OCI-LY3 (cell line): ENCODE measurements at regions not wholly inside any gene's neighbourhood (a gene's known extent, or its start where the extent isn't known, plus 50 kb on each side); places are given as distances from the start of the nearest gene placed in this dataset.

Source experiments
- H2AFZ ChIP-seq: fragments of 200-600, 300-600 bp; shearing (Covaris generic); 2 replicates; pipeline ENCODE4 v1.6.0; 2014; ENCODE audit warnings: antibody characterized with exemption, low read depth, low read length
- H3K27ac ChIP-seq: fragments of 200-600, 300-600 bp; sonication (generic); 2 replicates; pipeline ENCODE4 v1.5.1; 2014; ENCODE audit warnings: mild to moderate bottlenecking, low read length, moderate library complexity, mixed read lengths
- H3K27me3 ChIP-seq: fragments of 200-600, 300-600 bp; sonication (generic); 2 replicates; pipeline ENCODE4 v1.6.1; 2014; ENCODE audit warnings: low read depth, low read length, mixed read lengths
- H3K36me3 ChIP-seq: fragments of 200-600, 300-600 bp; sonication (generic); replicated peaks from 2 replicates; pipeline ENCODE3; 2014; ENCODE audit warnings: low read depth, low read length, mixed read lengths
- H3K4me1 ChIP-seq: fragments of 300-600, 200-600 bp; sonication (generic); 2 replicates; pipeline ENCODE4 v1.6.1; 2014; ENCODE audit warnings: low read length, mixed read lengths
- H3K4me2 ChIP-seq: fragments of 200-600, 300-600 bp; sonication (generic); 2 replicates; pipeline ENCODE4 v1.6.1; 2014; ENCODE audit warnings: low read length, mixed read lengths
- H3K4me3 ChIP-seq: fragments of 300-600, 200-600 bp; sonication (generic); 2 replicates; pipeline ENCODE4 v1.5.1; 2014; ENCODE audit warnings: antibody characterized with exemption, mild to moderate bottlenecking, low read length, moderate library complexity
- H3K79me2 ChIP-seq: fragments of 300-600, 200-600 bp; shearing (Covaris generic); 2 replicates; pipeline ENCODE4 v1.6.1; 2014; ENCODE audit warnings: mild to moderate bottlenecking, low read length, mixed read lengths
- H3K9ac ChIP-seq: fragments of 300-600, 200-600 bp; shearing (Covaris generic); 2 replicates; pipeline ENCODE4 v1.6.0; 2014; ENCODE audit warnings: mild to moderate bottlenecking, low read length, moderate library complexity
- H3K9me3 ChIP-seq: fragments of 200-600, 300-600 bp; shearing (Covaris generic); 2 replicates; pipeline ENCODE4 v1.6.1; 2014; ENCODE audit warnings: low read length, mixed read lengths; ENCODE audit not compliant: insufficient read depth
- H4K20me1 ChIP-seq: fragments of 200-600, 300-600 bp; sonication (generic); 2 replicates; pipeline ENCODE4 v1.6.1; 2016; ENCODE audit warnings: low read length, mixed read lengths; ENCODE audit not compliant: insufficient read depth
- CTCF ChIP-seq: fragments of 200-600, 300-600 bp; sonication (generic); IDR thresholded peaks from 2 replicates; pipeline ENCODE4 v1.5.1; 2014; ENCODE audit warnings: antibody characterized with exemption, low read length, low read depth
- EZH2phosphoT487 ChIP-seq: fragments of 200-600 bp; shearing (Covaris generic); IDR thresholded peaks from 2 replicates; pipeline ENCODE4 v1.6.1; 2018; ENCODE audit warnings: antibody characterized with exemption, mixed run types, low read depth

GRCh38 chr4:104382961-104383360 lies 111.7 kb downstream of the CXXC4 start:
- Histone ChIP-seq H3K36me3 (no peaks in the 10 kb centered on the region), H3K27me3 (no peaks in the 10 kb centered on the region), H3K79me2 (no peaks in the 10 kb centered on the region), H3K9ac (no peak overlapping the region), H4K20me1 (no peaks in the 10 kb centered on the region), H3K4me1 (no peaks in the 10 kb centered on the region), H3K4me3 (no peak overlapping the region), H3K27ac (no peak overlapping the region), H3K4me2 (no peak overlapping the region), H2AFZ (no peak overlapping the region), H3K9me3 (no peaks in the 10 kb centered on the region)
- TF ChIP-seq CTCF, result no peak
- no peak for TF ChIP-seq EZH2phosphoT487

- H3K4me2 ChIP-seq, result no peak overlapping the region
- H4K20me1 ChIP-seq, result no peaks in the 10 kb centered on the region
- no peaks in the 10 kb centered on the region for H3K9me3 ChIP-seq
- TF ChIP-seq CTCF (no peak), EZH2phosphoT487 (no peak)
- H2AFZ ChIP-seq, result no peak overlapping the region
- H3K9ac ChIP-seq, result no peak overlapping the region
- no peaks in the 10 kb centered on the region for H3K79me2 ChIP-seq
- no peak overlapping the region for H3K4me3 ChIP-seq
- H3K36me3 ChIP-seq, result no peaks in the 10 kb centered on the region
- no peaks in the 10 kb centered on the region for H3K27me3 ChIP-seq
- no peaks in the 10 kb centered on the region for H3K4me1 ChIP-seq
- H3K27ac ChIP-seq, result no peak overlapping the region
Measured at GRCh38 chr4:104381729-104382128, 113.0 kb downstream of the CXXC4 start.

- H3K4me2 ChIP-seq, result no peak overlapping the region
- no peaks in the 10 kb centered on the region for H3K27me3 ChIP-seq
- no peak overlapping the region for H3K27ac ChIP-seq
- no peaks in the 10 kb centered on the region for H3K9me3 ChIP-seq
- H3K4me1 ChIP-seq, result peaks cover 9% of the 10 kb centered on the region
- H2AFZ ChIP-seq, result no peak overlapping the region
- H3K9ac ChIP-seq, result no peak overlapping the region
- no peak overlapping the region for H3K4me3 ChIP-seq
- H3K36me3 ChIP-seq, result no peaks in the 10 kb centered on the region
- H4K20me1 ChIP-seq, result no peaks in the 10 kb centered on the region
- H3K79me2 ChIP-seq, result no peaks in the 10 kb centered on the region
- TF ChIP-seq CTCF, result no peak
- no peak for TF ChIP-seq EZH2phosphoT487
Measured at GRCh38 chr4:104365618-104366017, 129.1 kb downstream of the CXXC4 start.

GRCh38 chr4:104353481-104353880 lies 141.2 kb downstream of the CXXC4 start:
- no peak for TF ChIP-seq EZH2phosphoT487
- Histone ChIP-seq H3K4me1 (no peaks in the 10 kb centered on the region), H3K4me3 (no peak overlapping the region), H3K9ac (no peak overlapping the region), H3K36me3 (no peaks in the 10 kb centered on the region), H3K27me3 (no peaks in the 10 kb centered on the region), H3K9me3 (peaks cover 16% of the 10 kb centered on the region), H3K4me2 (no peak overlapping the region), H3K79me2 (no peaks in the 10 kb centered on the region), H2AFZ (no peak overlapping the region), H3K27ac (no peak overlapping the region), H4K20me1 (no peaks in the 10 kb centered on the region)

- TF ChIP-seq EZH2phosphoT487 (no peak), CTCF (peak; percentile 34)
Measured at GRCh38 chr4:104352211-104352610, 142.5 kb downstream of the CXXC4 start.

More at GRCh38 chr4:104352211-104352610, 142.5 kb downstream of the CXXC4 start:
- H3K27me3 ChIP-seq, result no peaks in the 10 kb centered on the region
- H3K4me3 ChIP-seq, result no peak overlapping the region
- no peak overlapping the region for H2AFZ ChIP-seq
- no peaks in the 10 kb centered on the region for H3K79me2 ChIP-seq
- H3K4me1 ChIP-seq, result no peaks in the 10 kb centered on the region
- no peak overlapping the region for H3K9ac ChIP-seq
- no peak overlapping the region for H3K4me2 ChIP-seq
- no peaks in the 10 kb centered on the region for H4K20me1 ChIP-seq
- no peaks in the 10 kb centered on the region for H3K36me3 ChIP-seq
- H3K27ac ChIP-seq, result no peak overlapping the region
- peaks cover 16% of the 10 kb centered on the region for H3K9me3 ChIP-seq
